Esophagus muscularis mucosa (tissue), 4 donors: ENCODE measurements at regions not wholly inside any gene's neighbourhood (a gene's known extent, or its start where the extent isn't known, plus 50 kb on each side); places are given as distances from the start of the nearest gene placed in this dataset.

Source experiments
- DNase-seq: peaks from one replicate; pipeline ENCODE4 v3.0.0-alpha.2; 2017; ENCODE audit errors: extremely low spot score
- H3K27ac ChIP-seq, 4 donors: fragments of 200-600 bp; sonication (generic); replicated peaks in 1 of 4; 1 replicate in 3 of 4; 2 replicates in 1 of 4; pipeline ENCODE4 v1.5.1; 2016 to 2019; ENCODE audit warnings: mild to moderate bottlenecking in 1 of 4
- H3K27me3 ChIP-seq, 4 donors: fragments of 200-600 bp; sonication (generic); one replicate each; pipeline versions ENCODE4 v1.5.1 to v1.6.0; 2016 to 2019
- H3K36me3 ChIP-seq, 4 donors: fragments of 200-600 bp; sonication (generic); one replicate each; pipeline ENCODE4 v1.5.1; 2016 to 2019
- H3K4me1 ChIP-seq, 4 donors: fragments of 200-600 bp; sonication (generic); one replicate each; pipeline ENCODE4 v1.5.1; 2016 to 2019
- H3K4me3 ChIP-seq, 4 donors: fragments of 200-600 bp; sonication (generic); 1 replicate in 2 of 4; 2 replicates in 2 of 4; pipeline ENCODE4 v1.5.1; 2016 to 2019; ENCODE audit warnings: mild to moderate bottlenecking in 4 of 4, moderate library complexity in 1 of 4
- H3K9me3 ChIP-seq, 4 donors: fragments of 200-600 bp; sonication (generic); 1 replicate in 3 of 4; 2 replicates in 1 of 4; pipeline ENCODE4 v1.5.1; 2016 to 2019
- EP300 ChIP-seq: sonication (generic); formaldehyde crosslinking; IDR thresholded peaks from one replicate; pipeline ENCODE4 v1.6.1; 2017; ENCODE audit warnings: antibody characterized with exemption
- POLR2A ChIP-seq: fragments of 450-650 bp; IDR thresholded peaks from one replicate; pipeline ENCODE4 v1.6.1; 2017; ENCODE audit warnings: antibody characterized with exemption, moderate library complexity, mild to moderate bottlenecking, low read depth
- POLR2AphosphoS5 ChIP-seq, 2 donors: sonication (generic); formaldehyde crosslinking; IDR thresholded peaks; one replicate each; pipeline ENCODE4 v1.6.1; 2017; ENCODE audit warnings: antibody characterized with exemption in 2 of 2
- WGBS: methylation state at CpG from one replicate; pipeline ENCODE4 v1.1.5; 2018; 5-methylcytosine and 5-hydroxymethylcytosine counted together
- intact Hi-C: fragments of 100-400 bp; cut with DNase I; formaldehyde crosslinking; loops from one replicate; pipeline ENCODE4 v1.15.1; 2023
- TF ChIP-seq, protein P1 (sequence below), 3 experiments: fragments of 200-600 bp in 2 of 3; fragments of 450-650 bp in 1 of 3; sonication (generic) in 2 of 3; IDR thresholded peaks; one replicate each; pipeline ENCODE4 v1.5.1; 2017 to 2019; ENCODE audit warnings: antibody characterized with exemption in 3 of 3, mild to moderate bottlenecking in 2 of 3, moderate library complexity in 1 of 3

- H3K9me3 ChIP-seq = no peaks in the 10 kb centered on the region
- no peaks in the 10 kb centered on the region for H3K27me3 ChIP-seq
- TF ChIP-seq POLR2AphosphoS5 (IDR thresholded peaks at IDR 0.05) = no peak
- no peak for TF ChIP-seq POLR2A
- no peak for TF ChIP-seq EP300
- TF ChIP-seq, protein P1, sequence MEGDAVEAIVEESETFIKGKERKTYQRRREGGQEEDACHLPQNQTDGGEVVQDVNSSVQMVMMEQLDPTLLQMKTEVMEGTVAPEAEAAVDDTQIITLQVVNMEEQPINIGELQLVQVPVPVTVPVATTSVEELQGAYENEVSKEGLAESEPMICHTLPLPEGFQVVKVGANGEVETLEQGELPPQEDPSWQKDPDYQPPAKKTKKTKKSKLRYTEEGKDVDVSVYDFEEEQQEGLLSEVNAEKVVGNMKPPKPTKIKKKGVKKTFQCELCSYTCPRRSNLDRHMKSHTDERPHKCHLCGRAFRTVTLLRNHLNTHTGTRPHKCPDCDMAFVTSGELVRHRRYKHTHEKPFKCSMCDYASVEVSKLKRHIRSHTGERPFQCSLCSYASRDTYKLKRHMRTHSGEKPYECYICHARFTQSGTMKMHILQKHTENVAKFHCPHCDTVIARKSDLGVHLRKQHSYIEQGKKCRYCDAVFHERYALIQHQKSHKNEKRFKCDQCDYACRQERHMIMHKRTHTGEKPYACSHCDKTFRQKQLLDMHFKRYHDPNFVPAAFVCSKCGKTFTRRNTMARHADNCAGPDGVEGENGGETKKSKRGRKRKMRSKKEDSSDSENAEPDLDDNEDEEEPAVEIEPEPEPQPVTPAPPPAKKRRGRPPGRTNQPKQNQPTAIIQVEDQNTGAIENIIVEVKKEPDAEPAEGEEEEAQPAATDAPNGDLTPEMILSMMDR (IDR thresholded peaks at IDR 0.05) = no peak
- no peaks in the 10 kb centered on the region for H3K4me1 ChIP-seq
- WGBS = 90% methylated on average over 14 of the region's 15 CpGs
- no peak for DNase-seq
- no peak overlapping the region for H3K27ac ChIP-seq
- intact Hi-C loops = no loop called here
- peaks cover 0 to 35% (median 16%) of the 10 kb centered on the region in 4 donors for H3K36me3 ChIP-seq
- H3K4me3 ChIP-seq = no peak overlapping the region
Measured at GRCh38 chr7:66535414-66536329, 93.0 kb upstream of the KCTD7 start.

- no peaks in the 10 kb centered on the region for H3K27me3 ChIP-seq
Measured at GRCh38 chr7:66537380-66537779, 91.3 kb upstream of the KCTD7 start.

GRCh38 chr7:66537876-66538275, 90.8 kb upstream of the KCTD7 start:
- 100% methylated on average over 1 of the region's 1 CpG for WGBS
- TF ChIP-seq, protein P1 (IDR thresholded peaks at IDR 0.05) = no peak
- TF ChIP-seq POLR2AphosphoS5 (IDR thresholded peaks at IDR 0.05) (no peak), EP300 (no peak), POLR2A (no peak)
- Histone ChIP-seq H3K27ac (no peak overlapping the region), H3K4me3 (no peak overlapping the region), H3K9me3 (no peaks in the 10 kb centered on the region), H3K27me3 (no peaks in the 10 kb centered on the region), H3K36me3 (peaks cover 0 to 47% (median 24%) of the 10 kb centered on the region in 4 donors), H3K4me1 (no peaks in the 10 kb centered on the region)
- DNase-seq = no peak
- intact Hi-C loops = no loop called here

More at GRCh38 chr7:66537380-66537779, 91.3 kb upstream of the KCTD7 start:
- DNase-seq = no peak
- Histone ChIP-seq H3K4me1 (no peaks in the 10 kb centered on the region), H3K9me3 (no peaks in the 10 kb centered on the region), H3K4me3 (no peak overlapping the region), H3K36me3 (peaks cover 0 to 42% (median 22%) of the 10 kb centered on the region in 4 donors), H3K27ac (no peak overlapping the region)
- TF ChIP-seq POLR2AphosphoS5 (IDR thresholded peaks at IDR 0.05) (no peak), POLR2A (no peak), EP300 (no peak)
- TF ChIP-seq, protein P1 (IDR thresholded peaks at IDR 0.05) = no peak
- intact Hi-C loops = no loop called here
- 77% methylated on average over 5 of the region's 10 CpGs for WGBS

DNA sequence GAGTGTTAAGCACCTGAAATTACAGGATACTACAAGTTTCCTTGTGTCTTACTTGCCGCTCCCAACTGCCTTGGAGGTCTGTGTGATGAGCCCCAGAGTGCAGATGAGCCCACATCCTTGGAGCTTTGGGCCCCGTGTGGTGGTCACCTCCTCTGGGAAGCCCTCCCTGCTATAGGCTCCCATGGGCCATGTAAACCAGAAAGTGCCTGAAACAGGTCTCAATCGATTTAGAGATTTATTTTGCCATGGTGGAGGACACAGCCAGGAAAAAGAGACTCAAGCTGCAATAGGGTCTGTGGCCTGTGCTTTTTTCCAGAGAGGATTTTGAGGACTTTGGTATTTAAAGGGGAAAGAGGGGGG, 89.4 kb upstream of the KCTD7 start:
- Histone ChIP-seq H3K36me3 (peaks cover under 1 to 54% (median 32%) of the 10 kb centered on the region in 4 donors), H3K9me3 (no peaks in the 10 kb centered on the region), H3K4me3 (no peak overlapping the region), H3K27ac (no peak overlapping the region), H3K4me1 (no peaks in the 10 kb centered on the region), H3K27me3 (no peaks in the 10 kb centered on the region)
- TF ChIP-seq EP300 (no peak), POLR2AphosphoS5 (IDR thresholded peaks at IDR 0.05) (no peak), POLR2A (no peak)
- TF ChIP-seq, protein P1 (IDR thresholded peaks at IDR 0.05) = no peak
- 97% methylated on average over 3 of the region's 3 CpGs for WGBS
- DNase-seq = no peak
- intact Hi-C loops = no loop called here
